ENCODE measurements at regions not wholly inside any gene's neighbourhood (a gene's known extent, or its start where the extent isn't known, plus 50 kb on each side); places are given as distances from the start of the nearest gene placed in this dataset.
"Not testable (repeated sequence)": the region's sequence is repeated elsewhere in the genome, so short reads cannot be mapped to it uniquely, and the experiment has no call there.

DNA sequence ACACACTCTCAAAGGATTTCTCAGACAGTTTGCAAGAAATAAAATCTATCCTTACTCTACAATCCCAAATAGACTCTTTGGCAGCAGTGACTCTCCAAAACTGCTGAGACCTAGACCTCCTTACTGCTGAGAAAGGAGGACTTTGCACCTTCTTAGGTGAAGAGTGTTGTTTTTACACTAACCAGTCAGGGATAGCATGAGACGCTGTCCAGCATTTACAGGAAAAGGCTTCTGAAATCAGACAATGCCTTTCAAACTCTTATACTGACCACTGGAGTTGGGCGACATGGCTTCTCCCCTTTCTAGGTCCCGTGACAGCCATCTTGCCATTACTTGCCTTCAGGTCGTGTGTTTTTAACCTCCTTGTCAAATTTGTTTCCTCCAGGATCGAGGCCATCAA lies 268.4 kb downstream of the S1PR1 start:
- TF ChIP-seq CTCF, POLR2A (IDR thresholded peaks at IDR 0.05): not testable (repeated sequence)

All from lower leg skin (tissue), 3 donors.